ENCODE measurements at regions not wholly inside any gene's neighbourhood (a gene's known extent, or its start where the extent isn't known, plus 50 kb on each side); places are given as distances from the start of the nearest gene placed in this dataset.
"Not testable (repeated sequence)": the region's sequence is repeated elsewhere in the genome, so short reads cannot be mapped to it uniquely, and the experiment has no call there.

GRCh38 chr2:123448801-123449200, 576.3 kb upstream of the CNTNAP5 start:
- ChIA-PET POLR2A (no interaction called here), CTCF (no interaction called here)
- Mint-ChIP-seq H3K4me3 (no peak overlapping the region), H3K36me3 (no peaks in the 10 kb centered on the region), H3K27ac (no peak overlapping the region), H3K9me3 (peaks cover 0 to 29% (median 10%) of the 10 kb centered on the region in 11 donors), H3K4me1 (no peaks in the 10 kb centered on the region), H3K27me3 (no peaks in the 10 kb centered on the region)
- intact Hi-C loops (cut with micrococcal nuclease): no loop called here
- Histone ChIP-seq H3K4me3 (ENCODE audit: low read length) (no peak overlapping the region), H3K4me1 (ENCODE audit: control insufficient read depth in 2 of 2, insufficient read depth in 2 of 2, low read length in 2 of 2) (no peaks in the 10 kb centered on the region), H3K9me3 (ENCODE audit: control insufficient read depth in 2 of 3, low read length in 3 of 3) (no peaks in the 10 kb centered on the region), H3K36me3 (ENCODE audit: control insufficient read depth in 2 of 3, insufficient read depth in 3 of 3, low read length in 3 of 3) (no peaks in the 10 kb centered on the region), H3K27ac (ENCODE audit: low read depth, low read length) (no peak overlapping the region), H3K27me3 (ENCODE audit: control insufficient read depth in 2 of 2, insufficient read depth in 2 of 2, low read length in 2 of 2) (no peaks in the 10 kb centered on the region)
- ATAC-seq (no peak), DNase-seq (no peak)

DNA sequence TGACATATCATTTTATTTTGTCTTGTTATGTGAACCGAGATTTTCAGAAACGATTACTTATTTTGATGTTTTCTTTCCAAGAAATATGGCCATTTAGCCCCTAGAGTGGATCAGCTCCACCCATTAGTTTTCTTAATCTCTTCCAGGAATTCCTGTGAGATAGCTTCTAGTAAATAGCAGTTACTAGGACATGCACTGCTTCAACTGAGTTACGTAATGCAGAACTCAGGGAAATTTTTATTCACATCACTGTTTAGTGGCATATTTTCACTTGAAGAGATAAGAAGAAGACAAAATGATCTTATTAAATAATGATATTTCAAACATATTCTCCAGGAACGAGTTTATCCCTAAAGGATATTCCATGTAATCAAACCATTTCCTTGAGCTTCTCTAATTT, 573.5 kb upstream of the CNTNAP5 start:
- Mint-ChIP-seq H3K4me1 (no peaks in the 10 kb centered on the region), H3K4me3 (no peak overlapping the region), H3K36me3 (no peaks in the 10 kb centered on the region), H3K27ac (no peak overlapping the region), H3K27me3 (no peaks in the 10 kb centered on the region), H3K9me3 (peaks cover 0 to 35% (median 11%) of the 10 kb centered on the region in 11 donors)
- H3K9me3 ChIP-seq (ENCODE audit: control insufficient read depth in 2 of 3, low read length in 3 of 3): no peaks in the 10 kb centered on the region
- ChIA-PET POLR2A (no interaction called here), CTCF (no interaction called here)
- ATAC-seq (no peak), DNase-seq (no peak)
- intact Hi-C loops (cut with micrococcal nuclease): no loop called here
- H3K4me1 ChIP-seq (ENCODE audit: control insufficient read depth in 2 of 2, insufficient read depth in 2 of 2, low read length in 2 of 2): no peaks in the 10 kb centered on the region
- H3K27me3 ChIP-seq (ENCODE audit: control insufficient read depth in 2 of 2, insufficient read depth in 2 of 2, low read length in 2 of 2): no peaks in the 10 kb centered on the region
- H3K27ac ChIP-seq (ENCODE audit: low read depth, low read length): no peak overlapping the region
- no peaks in the 10 kb centered on the region for H3K36me3 ChIP-seq (ENCODE audit: control insufficient read depth in 2 of 3, insufficient read depth in 3 of 3, low read length in 3 of 3)
- H3K4me3 ChIP-seq (ENCODE audit: low read length): no peak overlapping the region

- ChIA-PET CTCF (no interaction called here), POLR2A (no interaction called here)
- Mint-ChIP-seq H3K27me3 (no peaks in the 10 kb centered on the region), H3K36me3 (no peaks in the 10 kb centered on the region), H3K27ac (no peak overlapping the region), H3K4me3 (no peak overlapping the region), H3K4me1 (no peaks in the 10 kb centered on the region), H3K9me3 (peaks cover 0 to 35% (median 9%) of the 10 kb centered on the region in 11 donors)
- Histone ChIP-seq H3K27me3 (ENCODE audit: control insufficient read depth in 2 of 2, insufficient read depth in 2 of 2, low read length in 2 of 2) (no peaks in the 10 kb centered on the region), H3K36me3 (ENCODE audit: control insufficient read depth in 2 of 3, insufficient read depth in 3 of 3, low read length in 3 of 3) (no peaks in the 10 kb centered on the region), H3K9me3 (ENCODE audit: control insufficient read depth in 2 of 3, low read length in 3 of 3) (no peaks in the 10 kb centered on the region), H3K27ac (ENCODE audit: low read depth, low read length) (no peak overlapping the region), H3K4me3 (ENCODE audit: low read length) (no peak overlapping the region), H3K4me1 (ENCODE audit: control insufficient read depth in 2 of 2, insufficient read depth in 2 of 2, low read length in 2 of 2) (no peaks in the 10 kb centered on the region)
- DNase-seq: no peak
- no peak for ATAC-seq
- intact Hi-C loops (cut with micrococcal nuclease): no loop called here
Observed at GRCh38 chr2:123453046-123453700, 571.9 kb upstream of the CNTNAP5 start.

DNA sequence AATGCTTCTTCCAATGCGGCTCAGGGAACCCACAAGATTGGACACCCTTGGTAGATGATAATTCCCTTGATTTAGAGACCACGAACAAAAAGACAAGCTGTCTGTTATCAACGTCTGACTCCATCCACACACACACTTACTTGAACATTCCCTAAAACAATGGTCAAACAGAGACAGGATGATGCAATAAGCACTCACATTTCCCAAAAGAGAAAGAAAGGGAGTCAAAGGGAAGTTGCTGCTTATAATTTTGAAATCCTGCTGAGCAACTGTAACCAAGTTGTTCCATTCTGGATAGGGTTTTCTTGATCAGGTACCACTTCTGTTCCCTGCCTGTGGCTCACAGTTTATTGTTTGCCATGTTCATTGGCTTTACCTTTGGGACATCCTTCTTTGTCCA, 571.3 kb upstream of the CNTNAP5 start:
- DNase-seq: no peak
- Histone ChIP-seq H3K36me3 (ENCODE audit: control insufficient read depth in 2 of 3, insufficient read depth in 3 of 3, low read length in 3 of 3) (no peaks in the 10 kb centered on the region), H3K27ac (ENCODE audit: low read depth, low read length) (no peak overlapping the region), H3K4me1 (ENCODE audit: control insufficient read depth in 2 of 2, insufficient read depth in 2 of 2, low read length in 2 of 2) (no peaks in the 10 kb centered on the region), H3K9me3 (ENCODE audit: control insufficient read depth in 2 of 3, low read length in 3 of 3) (no peaks in the 10 kb centered on the region), H3K27me3 (ENCODE audit: control insufficient read depth in 2 of 2, insufficient read depth in 2 of 2, low read length in 2 of 2) (no peaks in the 10 kb centered on the region), H3K4me3 (ENCODE audit: low read length) (no peak overlapping the region)
- Mint-ChIP-seq H3K27ac (no peak overlapping the region), H3K9me3 (peaks cover 0 to 29% (median 8%) of the 10 kb centered on the region in 11 donors), H3K27me3 (no peaks in the 10 kb centered on the region), H3K4me1 (no peaks in the 10 kb centered on the region), H3K4me3 (no peak overlapping the region), H3K36me3 (no peaks in the 10 kb centered on the region)
- CTCF ChIA-PET: no interaction called here
- POLR2A ChIA-PET: no interaction called here
- intact Hi-C loops (cut with micrococcal nuclease): no loop called here
- no peak for ATAC-seq

DNA sequence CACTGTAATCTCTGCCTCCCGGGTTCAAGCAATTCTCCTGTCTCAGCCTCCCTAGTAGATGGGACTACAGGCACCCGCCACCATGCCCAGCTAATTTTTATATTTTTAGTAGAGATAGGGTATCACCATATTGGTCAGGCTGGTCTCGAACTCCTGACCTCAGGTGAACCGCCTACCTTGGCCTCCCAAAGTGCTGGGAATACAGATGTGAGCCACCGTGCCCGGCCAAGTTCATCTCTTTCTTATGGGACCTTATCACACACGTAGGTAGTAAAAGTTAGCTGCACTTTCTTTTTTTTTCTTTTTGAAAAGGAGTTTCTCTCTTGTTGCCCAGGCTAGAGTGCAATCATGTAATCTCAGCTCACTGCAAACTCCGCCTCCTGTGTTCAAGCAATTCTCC, 569.9 kb upstream of the CNTNAP5 start:
- ATAC-seq; H3K4me3 Mint-ChIP-seq; CTCF ChIA-PET; H3K9me3 ChIP-seq (ENCODE audit: control insufficient read depth in 2 of 3, low read length in 3 of 3); POLR2A ChIA-PET; H3K36me3 Mint-ChIP-seq; H3K27me3 Mint-ChIP-seq; H3K27me3 ChIP-seq (ENCODE audit: control insufficient read depth in 2 of 2, insufficient read depth in 2 of 2, low read length in 2 of 2); DNase-seq; H3K4me1 ChIP-seq (ENCODE audit: control insufficient read depth in 2 of 2, insufficient read depth in 2 of 2, low read length in 2 of 2); intact Hi-C loops (cut with micrococcal nuclease); H3K4me1 Mint-ChIP-seq; H3K4me3 ChIP-seq (ENCODE audit: low read length); H3K36me3 ChIP-seq (ENCODE audit: control insufficient read depth in 2 of 3, insufficient read depth in 3 of 3, low read length in 3 of 3); H3K27ac ChIP-seq (ENCODE audit: low read depth, low read length); H3K27ac Mint-ChIP-seq: not testable (repeated sequence)
- peaks cover 0 to 26% (median 8%) of the 10 kb centered on the region in 11 donors for H3K9me3 Mint-ChIP-seq

DNA sequence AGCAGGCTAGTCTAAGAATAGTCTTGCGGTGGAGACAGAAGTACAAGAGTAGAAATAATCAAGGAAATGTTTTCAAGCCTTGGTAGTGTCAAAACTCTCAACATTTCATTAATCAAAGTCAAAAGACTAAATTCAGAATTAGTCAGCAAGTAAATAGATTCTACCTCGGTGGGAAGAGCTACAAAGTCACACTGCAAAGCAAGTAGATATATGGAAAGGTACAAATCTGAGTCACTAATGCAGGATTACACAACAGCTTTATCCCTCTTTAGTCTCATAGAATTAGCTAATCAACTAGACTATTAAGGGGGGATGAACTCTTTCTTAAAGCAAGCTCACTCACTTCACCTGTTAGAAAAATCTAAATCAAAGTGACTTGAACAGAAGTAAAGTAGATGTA, 568.7 kb upstream of the CNTNAP5 start:
- no peaks in the 10 kb centered on the region for H3K36me3 ChIP-seq (ENCODE audit: control insufficient read depth in 2 of 3, insufficient read depth in 3 of 3, low read length in 3 of 3)
- no peak for ATAC-seq
- H3K27ac ChIP-seq (ENCODE audit: low read depth, low read length): no peak overlapping the region
- no peak for DNase-seq
- Mint-ChIP-seq H3K4me3 (no peak overlapping the region), H3K9me3 (peaks cover 0 to 26% (median 8%) of the 10 kb centered on the region in 11 donors), H3K4me1 (no peaks in the 10 kb centered on the region), H3K27ac (no peak overlapping the region), H3K36me3 (no peaks in the 10 kb centered on the region), H3K27me3 (no peaks in the 10 kb centered on the region)
- H3K27me3 ChIP-seq (ENCODE audit: control insufficient read depth in 2 of 2, insufficient read depth in 2 of 2, low read length in 2 of 2): no peaks in the 10 kb centered on the region
- H3K9me3 ChIP-seq (ENCODE audit: control insufficient read depth in 2 of 3, low read length in 3 of 3): no peaks in the 10 kb centered on the region
- POLR2A ChIA-PET: no interaction called here
- no peaks in the 10 kb centered on the region for H3K4me1 ChIP-seq (ENCODE audit: control insufficient read depth in 2 of 2, insufficient read depth in 2 of 2, low read length in 2 of 2)
- H3K4me3 ChIP-seq (ENCODE audit: low read length): no peak overlapping the region
- intact Hi-C loops (cut with micrococcal nuclease): no loop called here
- CTCF ChIA-PET: no interaction called here

DNA sequence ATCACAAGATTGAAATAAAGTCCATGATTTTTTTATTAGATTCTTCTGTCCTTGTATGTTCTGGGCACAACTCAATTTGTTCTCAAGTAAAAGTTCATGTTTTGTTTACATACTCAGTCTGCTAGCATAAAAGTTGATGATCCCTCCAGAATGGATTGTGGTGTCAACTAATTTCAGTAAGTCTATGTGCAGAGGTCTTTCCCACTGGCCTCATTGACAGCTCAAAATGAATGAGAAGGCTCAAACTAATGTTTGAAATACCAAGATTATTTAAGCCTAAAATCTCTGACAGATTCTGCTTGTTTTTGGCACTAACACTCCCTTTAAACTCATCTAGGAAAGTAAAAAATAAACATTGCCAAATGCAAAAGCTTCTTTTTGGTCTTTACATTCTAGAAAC, 561.2 kb upstream of the CNTNAP5 start:
- Mint-ChIP-seq H3K27me3 (no peaks in the 10 kb centered on the region), H3K27ac (no peak overlapping the region), H3K9me3 (peaks cover 0 to 12% (median 2%) of the 10 kb centered on the region in 11 donors), H3K4me3 (no peak overlapping the region), H3K36me3 (no peaks in the 10 kb centered on the region), H3K4me1 (no peaks in the 10 kb centered on the region)
- Histone ChIP-seq H3K27me3 (ENCODE audit: control insufficient read depth in 2 of 2, insufficient read depth in 2 of 2, low read length in 2 of 2) (no peaks in the 10 kb centered on the region), H3K4me3 (ENCODE audit: low read length) (no peak overlapping the region), H3K27ac (ENCODE audit: low read depth, low read length) (no peak overlapping the region), H3K9me3 (ENCODE audit: control insufficient read depth in 2 of 3, low read length in 3 of 3) (no peaks in the 10 kb centered on the region), H3K4me1 (ENCODE audit: control insufficient read depth in 2 of 2, insufficient read depth in 2 of 2, low read length in 2 of 2) (no peaks in the 10 kb centered on the region), H3K36me3 (ENCODE audit: control insufficient read depth in 2 of 3, insufficient read depth in 3 of 3, low read length in 3 of 3) (no peaks in the 10 kb centered on the region)
- ChIA-PET CTCF (no interaction called here), POLR2A (no interaction called here)
- no peak for ATAC-seq
- no peak for DNase-seq
- intact Hi-C loops (cut with micrococcal nuclease): no loop called here

Data from naive thymus-derived CD4-positive, alpha-beta T cell (primary cell).